GM18520 (cell line): ENCODE measurements at regions not wholly inside any gene's neighbourhood (a gene's known extent, or its start where the extent isn't known, plus 50 kb on each side); places are given as distances from the start of the nearest gene placed in this dataset.

Experiments used
- ATAC-seq: cut with Tn5 transposase; IDR thresholded peaks from one replicate; pipeline ENCODE4 v1.9.1; 2021; ENCODE audit not compliant: unreplicated experiment

GRCh38 chr10:20993830-20994527 lies 96.9 kb upstream of the NEBL start:
- ATAC-seq, result no peak

GRCh38 chr10:20993389-20993788 lies 96.3 kb upstream of the NEBL start:
- ATAC-seq, result no peak

- no peak for ATAC-seq
Measured at GRCh38 chr10:20991526-20991925, 94.4 kb upstream of the NEBL start.

- no peak for ATAC-seq
Measured at GRCh38 chr10:20990604-20991003, 93.5 kb upstream of the NEBL start.

- ATAC-seq, result no peak
Measured at GRCh38 chr10:20988357-20988983, 91.4 kb upstream of the NEBL start.

- no peak for ATAC-seq
Measured at GRCh38 chr10:20986049-20986448, 88.9 kb upstream of the NEBL start.

- no peak for ATAC-seq
Measured at GRCh38 chr10:20984662-20985061, 87.6 kb upstream of the NEBL start.

- no peak for ATAC-seq
Measured at GRCh38 chr10:20981419-20981953, 84.4 kb upstream of the NEBL start.

GRCh38 chr10:20978617-20979016 lies 81.5 kb upstream of the NEBL start:
- no peak for ATAC-seq

- ATAC-seq, result no peak
Measured at GRCh38 chr10:20977300-20977699, 80.2 kb upstream of the NEBL start.

GRCh38 chr10:20976891-20977290 lies 79.8 kb upstream of the NEBL start:
- ATAC-seq, result no peak

- ATAC-seq, result no peak
Measured at GRCh38 chr10:20976390-20976789, 79.3 kb upstream of the NEBL start.

- no peak for ATAC-seq
Measured at GRCh38 chr10:20975236-20975635, 78.1 kb upstream of the NEBL start.

GRCh38 chr10:20972925-20973324 lies 75.8 kb upstream of the NEBL start:
- no peak for ATAC-seq

- ATAC-seq, result no peak
Measured at GRCh38 chr10:20971901-20972300, 74.8 kb upstream of the NEBL start.

- ATAC-seq, result peak; percentile 97
Measured at GRCh38 chr10:20970708-20971107, 73.6 kb upstream of the NEBL start.

- ATAC-seq, result no peak
Measured at GRCh38 chr10:20970044-20970443, 72.9 kb upstream of the NEBL start.

GRCh38 chr10:20966426-20966825 lies 69.3 kb upstream of the NEBL start:
- ATAC-seq, result no peak

- ATAC-seq, result no peak
Measured at GRCh38 chr10:20963721-20964595, 66.8 kb upstream of the NEBL start.

- ATAC-seq, result no peak
Measured at GRCh38 chr10:20963056-20963455, 65.9 kb upstream of the NEBL start.

- ATAC-seq, result no peak
Measured at GRCh38 chr10:20962165-20962564, 65.1 kb upstream of the NEBL start.

GRCh38 chr10:20959242-20959641 lies 62.1 kb upstream of the NEBL start:
- ATAC-seq, result no peak
